ENCODE measurements at regions not wholly inside any gene's neighbourhood (a gene's known extent, or its start where the extent isn't known, plus 50 kb on each side); places are given as distances from the start of the nearest gene placed in this dataset.
"Not testable (repeated sequence)": the region's sequence is repeated elsewhere in the genome, so short reads cannot be mapped to it uniquely, and the experiment has no call there.

DNA sequence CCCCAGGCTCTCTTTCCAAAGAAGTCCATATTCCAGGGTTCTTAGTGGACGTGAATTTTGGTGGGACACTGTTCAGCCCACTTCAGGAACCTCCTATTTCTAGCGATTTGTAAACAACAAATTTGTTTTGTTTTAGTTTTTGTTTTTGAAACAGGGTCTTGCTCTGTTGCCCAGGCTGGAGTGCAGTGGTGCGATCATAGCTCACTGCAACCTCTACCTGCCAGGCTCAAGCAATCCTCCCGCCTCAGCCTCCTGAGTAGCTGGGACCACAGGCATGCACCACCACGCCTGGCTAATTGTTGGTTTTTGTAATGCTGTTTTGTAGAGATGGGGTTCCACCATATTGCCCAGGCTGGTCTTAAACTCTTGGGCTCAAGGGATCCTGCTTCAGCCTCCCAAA is 56.7 kb downstream of the ARHGEF18 start:
- H4K91ac ChIP-seq (replicated peaks; ENCODE audit: insufficient read length, low read length); DNase-seq (ENCODE audit: low read depth in 1 of 2, low spot score in 2 of 2); H2BK20ac ChIP-seq (ENCODE audit: low read length); H3K23me2 ChIP-seq (ENCODE audit: low read depth, low read length); H2BK120ac ChIP-seq (replicated peaks; ENCODE audit: low read depth, low read length); H4K8ac ChIP-seq (ENCODE audit: extremely low read depth, insufficient read depth, low read length); H3K27ac ChIP-seq (ENCODE audit: low read depth, low read length); H3K14ac ChIP-seq (ENCODE audit: insufficient read length); H3K9ac ChIP-seq (replicated peaks in 1 of 4; ENCODE audit: extremely low read depth in 1 of 4, low read depth in 3 of 4, low read length in 3 of 4); H3K4me3 ChIP-seq (ENCODE audit: extremely low read depth in 1 of 4, insufficient read depth in 2 of 4, low read depth in 3 of 4, low read length in 4 of 4); H3K79me1 ChIP-seq (ENCODE audit: low read depth, low read length); H3K4ac ChIP-seq (replicated peaks; ENCODE audit: insufficient read length, low read depth, low read length); H4K20me1 ChIP-seq (replicated peaks in 1 of 2; ENCODE audit: control insufficient read depth in 1 of 2, insufficient read depth in 2 of 2, low read length in 2 of 2); H2AK5ac ChIP-seq (ENCODE audit: low read depth, low read length); H3K23ac ChIP-seq (ENCODE audit: insufficient read length); H3K56ac ChIP-seq (replicated peaks; ENCODE audit: insufficient read length, low read depth, low read length); H3K27me3 ChIP-seq (replicated peaks in 1 of 4; ENCODE audit: control insufficient read depth in 3 of 4, extremely low read depth in 1 of 4, insufficient read depth in 3 of 4, low read length in 3 of 4); H3K18ac ChIP-seq (ENCODE audit: extremely low read depth, low read length); H3K9me3 ChIP-seq (ENCODE audit: insufficient read depth in 2 of 2, low read depth in 1 of 2, low read length in 1 of 2); FAIRE-seq; H3K4me1 ChIP-seq (replicated peaks in 1 of 4; ENCODE audit: control insufficient read depth in 3 of 4, insufficient read depth in 4 of 4, low read length in 3 of 4); H2AFZ ChIP-seq (ENCODE audit: low read length); H3K4me2 ChIP-seq (ENCODE audit: insufficient read depth in 1 of 2, low read depth in 2 of 2, low read length in 2 of 2); H3K36me3 ChIP-seq (ENCODE audit: control insufficient read depth in 2 of 4, insufficient read depth in 4 of 4, low read length in 3 of 4); H2BK12ac ChIP-seq (ENCODE audit: low read depth, low read length); H4K5ac ChIP-seq (ENCODE audit: insufficient read length, low read depth, low read length); H2BK15ac ChIP-seq (ENCODE audit: low read length): not testable (repeated sequence)
- ChIA-PET POLR2A (ENCODE audit: partially characterized antibody) (interaction anchor here (1.9 kb wide), 1 partner anchor 12 kb away, joined by 6 read pairs; no protein-coding TSS in a partner anchor), CTCF (ENCODE audit: partially characterized antibody) (interaction anchor here (1.5 kb wide), 1 partner anchor 9 kb away, joined by 3 read pairs; no protein-coding TSS in a partner anchor)
- peak overlapping the region; percentile 69; the same call in 1 of the 2 replicates for H2BK5ac ChIP-seq (ENCODE audit: low read depth, low read length)
- 91% methylated on average over 5 of the region's 5 CpGs; no CpG with 5 or more reads in 1 of the 2 experiments for WGBS, 2 experiments (ENCODE audit: extremely low coverage in 1 of 2, insufficient coverage in 1 of 2, insufficient read length in 1 of 2, insufficient replicate concordance in 2 of 2, low coverage in 1 of 2, low lambda C conversion rate in 2 of 2, missing lambda C conversion rate in 1 of 2)
- H3K79me2 ChIP-seq (ENCODE audit: control insufficient read depth in 1 of 2, insufficient read depth in 2 of 2, low read length in 2 of 2), result peaks cover 0 to 60% of the 10 kb centered on the region in 2 experiments; a peak in 3 of 4 replicates
